GM19035 (cell line): ENCODE measurements at regions not wholly inside any gene's neighbourhood (a gene's known extent, or its start where the extent isn't known, plus 50 kb on each side); places are given as distances from the start of the nearest gene placed in this dataset.
A peak's percentile ranks its signal among the peaks of the same experiment; 100 is the strongest.

Experiments used
- ATAC-seq: cut with Tn5 transposase; IDR thresholded peaks from one replicate; pipeline ENCODE4 v1.9.1; 2021; ENCODE audit not compliant: unreplicated experiment

DNA sequence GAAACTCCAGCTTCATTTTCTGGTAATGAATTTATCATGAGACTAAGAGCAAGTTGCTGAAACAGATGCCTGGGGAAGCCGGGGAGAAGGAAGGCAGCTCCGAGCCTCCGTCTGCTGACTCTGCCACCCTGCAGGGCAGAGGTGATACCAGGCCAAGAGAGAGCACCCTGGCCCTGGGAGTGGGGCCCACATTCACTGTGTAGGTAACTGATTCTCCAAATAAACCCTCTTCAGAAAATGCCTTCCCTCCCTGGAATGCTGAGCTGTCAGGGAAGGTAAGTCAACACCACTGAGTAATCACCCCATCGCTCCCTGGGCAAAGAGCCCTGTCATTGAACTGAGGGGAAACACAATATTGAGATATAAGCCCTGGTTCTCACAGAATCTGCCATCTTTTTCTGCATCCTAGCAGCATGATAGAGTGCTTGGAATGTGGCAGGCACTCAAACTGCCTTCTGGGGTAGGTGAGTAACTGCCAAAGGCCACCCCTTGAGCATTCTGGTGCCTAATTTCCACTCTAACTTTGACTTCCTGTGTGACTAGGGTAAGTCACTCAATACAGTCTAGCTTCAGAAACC is 147.6 kb downstream of the SPATA19 start:
- no peak for ATAC-seq

DNA sequence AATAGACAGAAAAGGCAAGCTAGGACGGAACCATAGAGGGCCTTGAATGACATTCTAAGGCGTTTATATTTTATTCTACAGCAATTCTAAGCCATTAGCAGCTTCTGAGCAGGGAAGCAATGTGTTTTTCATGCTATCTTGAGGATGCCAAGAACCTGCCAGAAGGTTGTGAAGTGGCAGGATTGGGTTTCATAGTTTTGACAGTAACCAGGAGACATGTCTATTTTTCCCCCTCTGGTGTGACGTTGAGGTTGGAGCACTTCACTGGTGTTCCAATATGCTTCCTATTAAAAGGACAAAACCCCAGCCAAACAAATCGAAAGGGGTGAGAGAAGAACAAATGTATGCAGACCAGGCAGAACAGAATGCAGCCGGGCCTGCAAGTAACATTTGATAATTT is 148.2 kb downstream of the SPATA19 start:
- ATAC-seq, result no peak

DNA sequence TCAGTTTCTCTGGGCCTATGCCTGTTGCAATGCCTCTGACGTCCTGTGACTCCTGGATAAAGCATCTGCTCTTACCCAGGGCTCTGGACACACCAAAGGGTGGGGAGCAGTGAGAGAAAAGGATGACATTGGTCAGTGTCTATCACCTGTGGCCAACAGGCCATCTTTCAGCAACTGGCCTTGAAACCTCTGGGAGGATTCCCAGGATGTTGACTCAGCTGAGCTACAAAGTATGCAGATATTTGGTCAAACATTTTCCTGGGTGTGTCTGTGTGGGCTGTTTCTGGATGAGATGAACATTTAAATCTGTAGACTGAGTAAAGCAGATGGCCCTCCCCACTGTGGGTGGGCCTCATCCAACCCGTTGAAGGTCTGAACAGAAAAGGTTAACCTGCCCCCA is 149.9 kb downstream of the SPATA19 start:
- ATAC-seq, result no peak

DNA sequence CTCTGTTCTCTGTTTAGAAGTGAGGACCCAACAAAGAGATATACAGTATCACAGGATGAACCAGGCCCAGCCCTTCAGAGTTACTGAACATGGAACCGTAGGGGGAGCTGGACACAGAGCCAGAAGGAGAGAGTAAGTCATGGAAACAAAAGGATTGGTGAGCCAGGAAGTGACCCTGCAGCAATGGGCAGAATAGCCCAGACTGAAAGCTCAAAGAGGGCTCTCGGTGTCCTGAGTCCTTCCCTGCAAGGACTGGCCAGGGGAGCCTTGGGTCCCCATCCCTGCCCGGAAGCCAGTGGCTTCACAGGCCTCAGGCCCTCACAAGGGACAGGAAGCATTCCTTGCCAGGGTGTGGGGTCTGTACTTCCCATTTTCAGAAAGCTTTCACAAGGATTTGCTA is 150.6 kb downstream of the SPATA19 start:
- no peak for ATAC-seq

DNA sequence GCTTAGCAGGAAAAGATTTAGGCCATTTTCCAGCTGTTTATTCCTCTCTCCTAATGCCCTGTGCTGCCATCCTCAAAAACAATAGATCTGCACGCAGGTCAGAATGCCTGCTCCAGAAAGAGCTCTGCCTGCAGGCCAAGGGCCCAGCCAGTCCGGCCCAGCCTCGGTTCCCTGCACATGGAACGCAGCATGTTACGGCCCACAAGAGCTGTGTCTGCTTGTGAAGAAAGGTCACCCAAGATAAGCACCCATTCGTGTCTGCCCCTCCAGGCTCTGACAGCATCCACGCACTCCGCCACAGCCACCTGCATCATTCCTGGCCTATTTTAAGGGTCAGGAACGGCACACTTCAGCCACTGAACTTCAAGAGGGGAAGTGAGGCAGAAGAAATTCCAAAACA is 152.2 kb downstream of the SPATA19 start:
- no peak for ATAC-seq

DNA sequence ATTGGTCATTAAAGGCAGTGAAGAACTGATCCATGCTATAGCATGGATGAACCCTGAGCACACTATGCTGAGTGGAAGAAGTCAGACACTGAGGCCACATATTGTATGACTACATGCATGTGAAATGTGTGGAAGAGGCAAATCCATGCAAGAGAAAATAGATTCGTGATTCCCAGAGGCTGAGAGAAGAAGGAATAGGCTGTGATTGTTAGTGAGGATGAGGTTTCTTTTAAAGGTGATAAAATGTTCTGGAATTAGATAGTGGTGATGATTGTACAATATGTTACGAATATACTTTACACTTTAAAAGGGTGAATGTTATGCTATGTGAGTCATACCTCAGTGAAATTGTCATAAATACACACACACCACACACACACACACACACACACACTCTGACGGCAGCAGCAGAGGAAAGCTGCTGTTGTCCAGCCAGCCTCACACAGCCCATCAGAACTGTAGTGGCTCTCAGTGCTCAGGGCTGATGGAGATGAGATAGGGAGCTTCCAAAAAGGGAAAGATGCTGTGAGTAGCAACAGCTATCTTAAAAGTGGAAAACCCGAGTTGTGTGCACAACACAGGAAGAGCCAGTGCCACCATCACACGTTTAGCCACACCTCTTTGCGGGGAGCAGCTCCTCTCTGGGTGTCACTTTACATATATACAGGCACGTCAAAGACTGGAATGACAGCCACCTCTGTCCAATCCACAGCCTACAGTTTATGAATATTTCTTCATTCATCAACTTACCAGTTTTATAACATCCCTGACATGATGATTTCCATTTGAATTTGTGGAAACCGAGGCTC is 153.0 kb downstream of the SPATA19 start:
- ATAC-seq, result no peak

DNA sequence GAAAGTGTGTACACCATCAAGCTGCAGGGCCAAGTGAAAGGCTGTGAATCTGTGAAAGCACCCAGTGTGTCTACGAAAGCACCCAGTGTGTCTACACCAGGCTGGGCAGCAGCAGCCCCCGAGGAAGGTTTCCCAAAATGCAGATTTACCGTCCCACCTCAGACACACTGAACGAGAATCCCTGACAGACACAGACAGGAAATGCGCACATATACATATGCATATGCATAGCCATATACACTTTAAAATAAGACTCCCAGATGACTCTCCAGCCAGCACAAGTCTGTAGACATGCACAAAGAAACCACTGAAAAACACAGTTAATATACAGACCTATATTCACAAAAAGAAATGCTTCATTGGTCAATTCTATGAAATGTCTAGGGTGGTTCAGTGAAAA is 155.5 kb upstream of the OPCML start:
- no peak for ATAC-seq

DNA sequence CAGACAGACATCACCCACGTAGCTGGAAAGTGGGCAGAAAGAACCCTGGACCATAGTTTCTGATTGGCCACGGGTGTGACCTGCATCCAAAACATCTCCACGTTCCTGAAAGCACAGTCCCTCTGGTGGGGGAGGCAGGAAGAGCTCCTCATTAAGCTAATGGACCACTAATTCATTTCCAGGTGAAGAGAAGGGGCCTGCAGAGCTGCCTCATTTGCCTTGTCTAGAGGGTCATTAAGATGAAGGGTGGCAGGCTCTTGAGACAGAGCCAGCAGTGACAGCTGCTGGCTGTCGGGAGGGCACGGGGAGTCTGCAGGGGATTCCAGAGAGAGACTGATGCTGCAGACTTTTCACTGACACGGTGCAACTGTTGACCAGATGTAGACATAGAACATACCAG is 149.6 kb upstream of the OPCML start:
- no peak for ATAC-seq

DNA sequence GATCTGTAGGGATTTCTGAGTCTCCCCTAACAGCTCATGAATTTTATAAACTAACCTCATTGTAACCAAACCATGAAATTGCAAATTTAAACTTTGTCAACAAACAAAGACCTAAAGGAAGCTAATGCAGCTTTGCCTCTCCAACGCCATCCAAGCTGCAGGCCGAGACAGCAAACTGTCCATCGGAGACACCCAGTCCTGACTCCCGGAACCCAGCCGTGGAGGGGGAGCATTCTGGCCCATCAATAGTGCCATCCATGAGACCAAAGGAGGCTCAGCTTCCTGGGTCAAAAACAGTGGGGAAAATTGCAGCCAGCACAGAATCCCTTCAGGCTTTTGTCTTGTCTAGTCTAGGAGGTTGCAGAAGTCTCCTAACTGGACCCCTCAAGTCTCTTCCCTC is 147.6 kb upstream of the OPCML start:
- no peak for ATAC-seq

DNA sequence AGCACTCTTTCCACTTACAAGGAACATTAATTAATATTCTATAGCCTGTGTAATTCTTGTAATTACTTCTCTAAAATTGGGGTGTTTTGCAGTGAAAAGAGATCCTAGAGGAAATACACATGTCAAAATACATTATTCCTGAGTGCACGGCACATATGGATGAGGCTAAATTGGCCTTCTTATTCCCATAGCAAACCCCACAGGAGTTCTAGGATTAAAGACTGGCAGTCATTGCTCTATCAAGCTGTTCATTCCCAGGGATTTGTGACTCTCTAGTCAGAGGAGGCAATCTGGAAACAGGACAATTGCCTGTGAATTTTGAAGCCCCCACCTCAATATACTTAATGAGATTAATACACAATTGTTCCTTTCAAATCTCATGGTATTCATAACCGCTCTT is 145.9 kb upstream of the OPCML start:
- ATAC-seq, result no peak

DNA sequence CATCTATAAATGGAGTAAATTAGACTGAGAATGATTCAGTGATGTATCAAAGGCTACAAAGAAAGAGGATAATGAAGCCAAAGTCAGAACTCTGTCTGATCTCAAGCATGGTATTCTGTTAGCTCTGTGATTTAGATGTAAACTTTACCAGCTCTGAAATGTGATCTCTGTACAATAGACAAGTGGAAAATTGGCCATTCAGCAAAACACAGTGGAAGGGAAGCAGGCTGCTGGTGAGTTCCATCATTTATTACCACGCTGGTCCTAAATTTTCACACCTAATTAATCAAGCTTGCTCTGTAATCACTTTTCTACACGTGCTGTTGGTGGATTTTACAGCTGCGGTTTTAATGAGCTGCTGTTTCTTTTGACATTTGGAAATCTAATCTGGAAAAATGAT is 145.1 kb upstream of the OPCML start:
- ATAC-seq, result no peak

DNA sequence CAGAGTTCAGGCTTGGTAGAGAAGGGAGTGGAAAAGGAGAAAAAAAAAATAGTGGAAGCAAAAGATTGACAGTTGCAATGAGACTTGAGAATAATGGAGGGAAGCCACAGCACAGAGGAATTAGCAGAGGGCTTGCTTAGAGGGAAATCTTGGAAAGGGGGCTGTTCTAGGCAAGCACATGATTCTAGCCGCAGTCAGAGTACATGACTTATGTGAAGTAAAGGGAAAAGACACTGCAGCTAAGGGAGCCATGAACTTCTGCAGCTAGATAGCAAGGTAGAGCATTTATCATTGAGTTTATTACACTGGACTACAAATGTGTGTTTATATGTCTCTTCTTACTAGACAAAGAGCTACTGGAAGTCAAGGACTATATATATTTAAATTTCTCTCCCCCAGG is 144.0 kb upstream of the OPCML start:
- no peak for ATAC-seq

DNA sequence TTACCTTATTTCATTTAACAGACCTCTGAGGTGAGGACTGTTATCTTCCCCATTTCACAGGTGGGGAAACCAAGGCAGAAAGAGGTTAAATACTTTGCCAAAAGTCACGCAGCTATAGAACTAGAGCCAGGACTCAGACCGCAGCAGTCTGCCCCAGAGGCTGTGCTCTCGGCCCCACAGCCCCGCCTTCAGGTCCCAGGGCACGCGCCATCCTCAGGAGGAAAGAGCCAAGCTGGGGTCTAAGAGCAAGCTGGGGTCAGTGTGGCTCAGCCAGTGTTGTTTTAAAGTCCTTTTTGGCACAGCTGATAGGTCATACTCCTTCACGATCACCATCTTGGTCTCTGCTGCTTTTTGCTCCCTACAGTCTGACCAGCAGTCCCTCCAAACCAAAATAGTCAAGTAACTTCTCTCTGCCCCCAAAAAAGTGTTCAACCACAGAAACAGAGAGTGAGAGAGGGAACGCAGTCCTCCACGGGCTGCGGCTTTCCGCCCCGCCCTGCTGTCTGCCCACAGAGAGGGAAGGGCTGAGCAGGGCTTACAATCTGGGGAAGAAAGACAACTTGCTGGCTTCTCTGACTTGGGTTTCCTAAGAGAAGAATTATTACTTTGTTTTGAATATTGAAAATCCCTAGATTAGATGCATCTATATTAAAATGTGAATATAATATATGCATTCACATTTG is 137.2 kb upstream of the OPCML start:
- ATAC-seq, result no peak

DNA sequence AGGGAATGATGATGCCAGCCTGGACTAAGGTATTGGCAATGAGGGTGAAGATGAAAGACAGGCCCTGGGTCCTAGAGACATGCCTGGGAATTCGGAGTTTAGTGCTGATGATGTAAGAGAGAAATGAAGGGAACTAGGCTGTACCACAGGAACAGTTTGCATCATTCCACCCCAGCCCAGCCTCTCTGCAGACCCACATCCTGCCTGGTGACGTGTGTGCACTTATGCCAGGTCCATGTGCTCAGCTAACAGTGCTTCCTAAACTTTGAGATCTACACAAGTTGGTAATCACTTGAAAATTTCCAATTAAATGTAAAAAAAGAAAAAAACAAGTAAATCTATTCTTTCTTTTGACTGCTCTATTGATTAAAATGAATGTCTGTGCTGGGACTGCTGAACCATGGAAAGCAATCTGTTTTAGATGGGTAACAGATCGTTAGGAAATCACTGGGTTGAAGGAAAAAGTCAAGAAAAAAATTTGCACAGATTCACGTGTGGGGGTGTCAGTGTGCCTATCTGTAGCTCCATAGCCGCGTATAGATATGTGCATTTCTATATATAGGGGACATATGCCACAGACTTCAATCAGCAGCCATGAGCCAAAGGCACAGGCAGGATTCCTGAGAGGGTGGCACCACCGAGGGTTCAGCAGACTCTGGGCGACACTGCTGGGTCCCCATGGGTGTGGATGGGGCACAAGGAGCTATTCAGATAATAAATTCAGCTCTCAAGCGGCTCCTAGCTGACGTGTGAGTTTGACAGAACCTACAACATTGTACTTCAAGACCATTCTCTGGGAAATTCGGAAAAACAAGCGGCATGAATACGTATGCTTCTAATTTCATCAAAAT is 131.1 kb upstream of the OPCML start:
- ATAC-seq, result no peak

DNA sequence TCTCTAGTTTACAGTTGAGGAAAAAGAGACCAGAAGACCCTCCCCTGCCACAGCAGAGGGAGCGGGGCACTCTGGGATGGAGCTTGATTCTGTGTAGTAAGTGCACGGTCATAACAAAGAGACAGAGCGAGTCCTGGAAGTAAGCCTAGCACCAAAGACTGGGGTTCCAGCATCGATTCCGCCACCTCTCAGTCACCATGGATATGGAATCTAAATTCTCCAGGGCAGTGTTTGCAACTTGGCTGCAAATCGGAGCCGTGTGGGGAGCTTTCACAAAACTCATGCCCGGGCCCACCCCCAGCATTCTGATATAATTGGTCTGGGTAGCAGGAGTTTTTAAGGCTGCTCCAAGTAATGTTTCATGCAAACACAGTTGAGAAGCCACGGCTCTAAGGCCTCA is 129.5 kb upstream of the OPCML start:
- ATAC-seq, result no peak

DNA sequence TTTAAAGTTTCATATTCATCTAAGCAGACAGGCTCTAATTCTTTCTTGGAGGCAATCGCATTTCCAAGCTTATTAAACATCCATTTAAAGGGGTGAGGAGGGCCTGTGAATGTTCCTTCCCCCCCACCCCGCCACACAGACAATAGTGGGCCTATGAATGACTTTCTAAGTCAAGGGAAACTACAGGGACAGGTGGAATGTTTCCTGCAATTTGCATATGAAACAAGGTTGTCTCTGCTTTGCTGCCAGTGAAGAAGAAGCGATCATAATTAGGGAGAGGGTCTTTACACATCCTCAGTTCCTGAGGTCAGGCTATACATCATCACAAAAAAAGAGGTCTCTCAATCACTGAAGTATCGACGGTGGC is 127.9 kb upstream of the OPCML start:
- no peak for ATAC-seq

DNA sequence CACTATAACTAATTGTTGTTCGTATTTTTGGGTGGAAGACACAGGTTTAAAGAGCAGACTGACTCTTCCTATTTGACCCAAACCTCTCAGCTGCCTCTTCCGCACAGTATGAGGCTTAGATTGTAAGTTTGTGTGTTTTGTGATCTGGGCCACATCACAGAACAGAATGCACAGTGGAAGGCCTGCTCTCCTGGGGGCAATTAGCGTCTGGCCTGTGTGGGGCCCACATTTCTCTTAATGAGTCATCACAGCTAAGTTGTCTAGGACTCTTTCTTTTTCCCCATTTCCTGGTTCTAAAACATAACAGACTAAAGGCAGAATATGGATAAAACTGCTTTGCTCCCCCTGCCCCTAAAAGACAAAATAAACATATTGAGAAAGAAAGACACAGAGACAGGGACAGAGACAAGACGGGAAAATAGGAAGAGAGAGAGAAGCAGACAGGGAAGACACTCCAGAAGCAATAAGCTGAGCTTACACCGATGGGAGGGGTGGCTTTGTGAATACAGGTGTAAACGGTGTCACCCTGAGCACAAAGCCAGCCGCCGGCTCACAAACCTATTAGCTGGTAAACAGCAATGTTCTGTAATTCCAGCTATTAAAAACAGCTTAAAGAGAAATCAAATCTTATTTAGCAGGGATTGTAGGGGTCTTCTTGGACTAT is 127.4 kb upstream of the OPCML start:
- peak; percentile 87 for ATAC-seq

DNA sequence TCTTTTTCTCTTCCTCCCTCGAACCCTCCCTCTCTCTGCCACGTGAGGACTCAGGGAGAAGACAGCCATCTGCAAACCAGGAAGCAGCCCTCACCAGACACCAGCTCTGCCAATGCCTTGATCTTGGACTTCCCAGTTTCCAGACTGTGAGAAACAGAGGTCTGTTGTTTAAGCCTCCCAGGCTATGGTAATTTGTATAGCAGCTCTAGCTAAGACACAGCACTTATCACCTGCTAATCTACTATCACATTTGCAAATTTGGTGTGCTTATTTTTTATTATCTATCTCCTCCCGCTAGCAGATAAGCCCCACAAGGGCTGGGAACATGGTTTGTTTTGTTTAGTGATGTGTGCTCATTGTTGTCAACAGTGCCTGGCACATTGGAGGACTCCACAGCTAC is 124.8 kb upstream of the OPCML start:
- no peak for ATAC-seq

DNA sequence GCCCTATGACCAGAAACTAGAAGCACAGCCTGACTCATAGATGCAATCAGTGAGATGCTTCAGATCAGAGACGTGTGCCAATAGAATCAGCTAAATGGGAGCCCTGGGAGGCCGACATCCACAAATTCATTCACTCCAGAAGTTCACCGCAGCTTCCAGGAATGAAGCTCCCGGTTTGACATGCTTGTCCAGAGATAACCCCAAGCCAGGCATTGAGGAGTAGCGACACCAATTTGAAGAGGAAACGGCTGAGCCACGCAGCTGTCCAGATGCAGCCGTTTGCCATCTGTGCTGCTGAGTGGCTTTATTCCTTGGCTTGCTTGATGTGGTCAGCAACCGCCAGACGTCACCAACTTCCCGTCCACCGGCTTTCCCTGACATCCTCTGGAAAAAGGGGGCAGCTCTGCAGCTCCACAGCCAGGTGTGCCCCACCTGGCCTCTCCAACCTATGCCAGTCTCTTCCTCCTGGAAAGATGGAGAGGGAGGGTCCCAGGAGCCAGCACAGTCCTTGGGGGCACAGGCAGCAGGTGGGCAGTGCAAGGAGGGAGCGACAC is 123.9 kb upstream of the OPCML start:
- ATAC-seq, result no peak

DNA sequence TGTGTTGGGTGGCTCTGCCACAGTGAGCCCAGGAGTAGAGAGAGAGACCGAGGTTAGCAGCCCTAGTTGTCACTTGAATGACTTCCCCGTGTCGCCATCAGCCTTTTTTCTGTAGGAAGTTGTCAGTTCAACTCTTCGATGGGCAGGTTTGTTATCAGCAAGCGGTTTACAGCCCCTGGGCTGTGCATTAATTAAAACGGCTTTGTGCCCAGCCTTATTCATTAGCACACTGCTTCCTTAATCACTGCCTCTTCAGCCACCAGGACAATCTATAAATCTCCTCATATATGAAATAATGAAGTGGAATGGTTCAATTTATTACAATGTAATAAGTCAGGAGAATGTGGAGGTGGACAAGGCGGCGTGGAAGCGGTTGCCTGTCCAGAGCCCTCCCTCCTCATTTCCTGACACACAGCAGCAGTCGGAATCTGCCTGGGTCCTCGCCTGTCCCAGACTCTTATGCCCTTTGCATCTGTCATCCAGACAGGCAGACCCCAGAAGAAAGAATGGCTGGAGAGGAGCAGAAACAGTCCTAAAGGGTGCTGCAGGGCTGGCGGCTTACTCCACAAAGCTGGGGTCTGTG is 122.4 kb upstream of the OPCML start:
- ATAC-seq, result no peak
